ENCODE measurements at regions not wholly inside any gene's neighbourhood (a gene's known extent, or its start where the extent isn't known, plus 50 kb on each side); places are given as distances from the start of the nearest gene placed in this dataset.

- DNase-seq (ENCODE audit: low read depth in 1 of 2, low spot score in 1 of 2) = no peak
Measured at GRCh38 chr21:16797540-16797939, 715.3 kb upstream of the CXADR start.

GRCh38 chr21:16797966-16798365 lies 714.9 kb upstream of the CXADR start:
- no peak for DNase-seq (ENCODE audit: low read depth in 1 of 2, low spot score in 1 of 2)

DNA sequence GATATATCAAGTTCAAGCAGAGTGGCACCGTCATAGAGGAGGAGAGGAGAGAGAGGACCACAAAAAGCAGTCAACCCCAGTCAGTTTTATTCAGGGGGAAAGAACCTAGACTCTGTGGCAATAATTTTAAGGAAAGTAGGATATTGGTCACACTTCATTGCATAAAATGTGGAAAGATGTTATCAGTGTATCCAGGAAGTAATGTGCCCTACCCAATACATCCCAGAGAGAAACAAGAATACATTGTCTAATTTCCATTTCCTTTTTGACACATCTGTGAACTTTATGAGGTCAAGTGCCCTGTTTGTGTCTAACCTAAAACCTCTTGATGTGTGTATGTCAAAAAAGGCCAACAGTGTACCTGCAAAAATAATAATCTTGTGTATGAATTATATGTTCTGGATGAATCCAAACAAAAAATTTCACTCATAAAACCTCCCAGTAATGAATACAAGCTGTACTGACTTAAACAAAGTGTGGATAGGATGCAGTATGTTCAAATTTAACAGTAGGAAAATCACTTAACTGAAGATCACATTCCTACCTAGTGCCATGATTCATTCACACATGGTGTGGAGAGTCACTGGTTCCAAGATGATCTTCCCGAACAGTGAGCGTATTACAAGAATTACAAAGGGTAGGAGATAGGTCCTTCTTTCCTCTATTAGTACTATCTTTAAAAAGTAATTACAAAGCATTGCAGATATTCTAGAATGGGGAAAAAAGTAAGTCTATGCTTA lies 712.1 kb upstream of the CXADR start:
- DNase-seq (ENCODE audit: low read depth in 1 of 2, low spot score in 1 of 2) = no peak

GRCh38 chr21:16811011-16811410 lies 701.8 kb upstream of the CXADR start:
- DNase-seq (ENCODE audit: low read depth in 1 of 2, low spot score in 1 of 2) = no peak

GRCh38 chr21:16811970-16812369 lies 700.9 kb upstream of the CXADR start:
- DNase-seq (ENCODE audit: low read depth in 1 of 2, low spot score in 1 of 2) = no peak

DNA sequence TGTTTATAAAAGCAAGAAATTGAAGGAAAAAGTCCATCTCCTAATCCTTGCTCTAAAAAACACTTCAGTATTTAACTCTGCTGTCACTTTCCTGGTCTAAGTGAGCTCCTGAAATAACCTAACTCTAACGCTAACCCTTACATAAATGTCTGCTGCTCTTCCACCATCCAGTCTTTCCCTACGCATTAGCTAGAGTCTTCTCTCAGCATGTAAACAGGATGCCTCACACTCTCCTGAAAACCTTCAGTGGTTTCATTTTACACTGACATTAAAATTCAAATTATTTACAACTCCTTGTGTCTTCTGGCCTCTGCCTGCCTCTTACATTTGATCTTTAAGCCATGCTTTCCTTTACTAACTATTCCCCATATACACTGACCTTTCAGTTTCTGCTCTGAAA lies 697.6 kb upstream of the CXADR start:
- DNase-seq (ENCODE audit: low read depth in 1 of 2, low spot score in 1 of 2) = no peak

GRCh38 chr21:16821588-16821987 lies 691.3 kb upstream of the CXADR start:
- no peak for DNase-seq (ENCODE audit: low read depth in 1 of 2, low spot score in 1 of 2)

DNA sequence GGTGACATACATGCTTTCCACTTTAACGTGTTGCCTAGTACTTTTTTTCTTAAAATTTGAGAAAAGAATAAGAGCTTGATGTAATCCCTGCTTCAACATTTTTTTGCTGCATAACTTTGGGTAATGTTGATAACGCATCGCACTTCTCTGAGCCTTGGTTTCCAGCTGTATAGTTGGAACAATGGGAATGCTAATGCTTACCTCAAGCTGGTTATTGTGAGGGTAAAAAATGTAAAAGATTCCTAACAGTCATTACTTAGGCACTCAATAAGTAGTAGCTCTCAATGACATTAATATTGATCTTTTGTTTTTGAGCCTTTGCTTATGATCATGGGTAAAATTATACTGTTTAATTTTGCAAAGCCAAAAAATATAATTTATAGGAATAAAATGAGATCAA lies 683.3 kb upstream of the CXADR start:
- DNase-seq (ENCODE audit: low read depth in 1 of 2, low spot score in 1 of 2) = no peak

DNA sequence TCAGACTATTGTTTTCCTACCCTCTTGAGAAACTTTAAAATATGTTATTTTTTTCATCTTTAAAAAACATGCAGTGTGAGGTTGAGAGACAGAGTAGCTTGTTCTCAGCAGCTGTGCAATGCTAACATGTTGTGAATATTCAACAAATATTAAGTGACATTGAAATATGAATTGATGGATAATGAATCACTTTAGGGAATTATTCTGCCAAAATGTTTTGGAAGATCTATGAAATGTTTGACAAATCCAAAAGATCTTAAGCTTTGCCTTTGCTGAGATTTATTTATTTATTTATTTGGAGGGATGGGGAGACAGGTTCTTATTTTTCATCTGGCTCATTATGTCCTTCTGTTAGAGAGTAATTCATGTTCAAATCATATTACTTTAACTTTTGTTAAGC lies 680.1 kb upstream of the CXADR start:
- DNase-seq (ENCODE audit: low read depth in 1 of 2, low spot score in 1 of 2) = no peak

DNA sequence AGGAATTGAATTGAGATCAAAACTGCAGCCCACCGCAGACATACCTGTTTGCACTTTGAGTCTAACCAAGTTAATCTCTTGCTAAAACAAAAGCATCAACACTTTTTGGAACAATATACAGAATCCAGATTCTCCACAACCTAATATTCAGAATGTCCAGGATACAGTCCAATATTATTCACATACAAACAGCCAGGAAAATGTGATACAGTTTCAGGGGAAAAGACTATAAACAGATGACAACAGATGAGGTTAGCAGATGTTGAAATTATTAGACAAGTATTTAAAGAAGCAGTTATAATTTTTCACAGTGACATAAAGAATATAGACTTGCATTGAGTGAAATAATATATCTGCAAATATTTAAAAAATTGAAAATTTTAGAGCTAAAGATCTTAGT lies 678.1 kb upstream of the CXADR start:
- no peak for DNase-seq (ENCODE audit: low read depth in 1 of 2, low spot score in 1 of 2)

- DNase-seq (ENCODE audit: low read depth in 1 of 2, low spot score in 1 of 2) = no peak
Measured at GRCh38 chr21:16837321-16837720, 675.5 kb upstream of the CXADR start.

- no peak for DNase-seq (ENCODE audit: low read depth in 1 of 2, low spot score in 1 of 2)
Measured at GRCh38 chr21:16837721-16838120, 675.1 kb upstream of the CXADR start.

DNA sequence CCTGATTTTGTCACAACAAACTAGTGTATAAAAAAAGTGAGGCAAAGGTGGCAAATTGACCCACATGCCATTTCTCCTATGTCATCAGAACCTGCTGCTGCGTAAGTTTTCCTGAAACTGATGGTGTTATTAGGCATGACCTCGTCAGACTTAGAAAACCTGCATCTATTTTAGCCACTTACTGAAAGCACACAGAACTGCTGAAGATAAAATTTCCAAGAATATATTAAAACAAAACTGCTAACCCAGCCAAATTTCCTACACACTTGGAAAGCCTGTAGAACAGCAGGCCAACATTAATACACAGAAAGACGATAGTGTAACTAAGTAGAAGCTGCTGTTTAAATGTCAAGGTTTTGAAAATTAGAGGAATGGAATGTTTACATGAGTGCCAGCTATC lies 674.5 kb upstream of the CXADR start:
- no peak for DNase-seq (ENCODE audit: low read depth in 1 of 2, low spot score in 1 of 2)

DNA sequence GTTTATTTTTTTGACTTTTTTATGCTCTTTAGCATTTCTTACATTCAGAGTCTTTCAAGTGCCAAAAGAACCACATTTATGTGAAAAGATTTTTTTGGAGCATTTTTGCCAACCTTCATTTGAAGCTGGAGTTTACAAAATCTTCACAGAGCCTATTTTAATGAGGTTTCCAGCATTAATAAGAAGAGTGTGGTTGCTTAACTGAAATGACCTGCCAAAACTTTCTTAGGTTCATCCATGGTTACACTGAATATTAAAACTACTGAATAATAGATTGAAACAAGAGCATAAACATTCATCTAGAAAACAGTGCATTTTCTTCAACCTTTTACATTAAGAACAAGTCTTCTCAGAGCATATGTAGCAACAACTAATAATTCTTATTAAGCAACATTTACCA lies 672.3 kb upstream of the CXADR start:
- DNase-seq (ENCODE audit: low read depth in 1 of 2, low spot score in 1 of 2) = no peak

- no peak for DNase-seq (ENCODE audit: low read depth in 1 of 2, low spot score in 1 of 2)
Measured at GRCh38 chr21:16841975-16842695, 670.7 kb upstream of the CXADR start.

DNA sequence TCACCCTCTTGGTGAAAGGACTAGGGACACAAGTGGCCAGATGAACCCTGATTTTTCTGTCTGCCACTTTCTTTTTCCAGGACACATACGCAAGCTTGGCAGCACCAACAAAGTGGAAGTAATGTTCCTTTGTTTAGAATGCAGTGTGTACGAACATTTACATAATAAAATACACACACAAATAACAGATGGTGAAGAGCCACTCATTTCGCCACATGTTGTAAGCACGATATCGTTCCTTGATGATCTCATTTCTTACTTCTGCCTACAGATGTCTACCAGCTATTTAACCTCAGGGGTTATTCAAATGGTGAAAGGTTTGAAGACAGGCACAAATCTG lies 670.2 kb upstream of the CXADR start:
- DNase-seq (ENCODE audit: low read depth in 1 of 2, low spot score in 1 of 2) = no peak

- no peak for DNase-seq (ENCODE audit: low read depth in 1 of 2, low spot score in 1 of 2)
Measured at GRCh38 chr21:16847211-16847610, 665.6 kb upstream of the CXADR start.

GRCh38 chr21:16851054-16851453 lies 661.8 kb upstream of the CXADR start:
- no peak for DNase-seq (ENCODE audit: low read depth in 1 of 2, low spot score in 1 of 2)

DNA sequence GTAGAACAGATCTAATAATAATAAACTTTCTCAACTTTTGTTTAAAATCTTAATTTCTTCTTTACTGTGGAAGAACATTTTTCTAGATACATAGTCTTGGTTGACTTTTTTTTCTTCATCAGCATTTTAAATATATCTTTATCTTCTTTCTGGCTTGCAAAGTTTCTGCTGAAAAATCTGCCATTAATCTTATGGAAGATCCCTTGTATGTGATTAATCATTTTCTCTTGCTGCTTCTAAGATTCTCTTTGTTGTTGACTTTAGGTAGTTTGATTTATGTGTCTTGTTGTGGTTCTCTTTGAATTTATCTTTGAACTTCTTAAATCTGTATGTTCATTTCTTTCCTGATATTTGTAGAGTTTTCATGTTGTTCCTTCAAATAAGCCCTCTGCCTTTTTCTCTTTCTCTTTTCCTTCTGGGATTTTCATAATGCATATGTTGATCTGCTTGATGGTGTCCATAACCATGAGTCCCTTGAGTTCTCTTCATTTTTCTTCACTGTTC lies 657.6 kb upstream of the CXADR start:
- no peak for DNase-seq (ENCODE audit: low read depth in 1 of 2, low spot score in 1 of 2)

GRCh38 chr21:16863362-16863905 lies 649.4 kb upstream of the CXADR start:
- no peak for DNase-seq (ENCODE audit: low read depth in 1 of 2, low spot score in 1 of 2)

DNA sequence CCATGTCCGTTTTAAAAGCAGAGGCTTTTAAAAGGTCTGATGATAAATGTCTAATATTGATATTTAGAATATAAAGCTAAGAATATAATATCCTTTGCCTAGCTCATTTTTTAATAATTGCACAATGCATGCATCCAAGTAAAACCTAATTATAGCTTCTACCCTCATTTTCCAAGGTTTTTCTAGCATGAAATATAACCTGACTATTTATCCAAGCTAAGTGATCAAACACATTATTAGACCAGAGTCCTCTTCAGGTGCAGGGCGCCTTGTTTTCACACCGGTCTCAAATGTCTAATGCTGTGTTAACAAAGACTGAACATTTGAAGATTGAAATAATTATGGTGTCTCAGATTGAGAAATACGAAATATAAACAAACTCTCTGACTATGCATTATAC lies 648.9 kb upstream of the CXADR start:
- DNase-seq (ENCODE audit: low read depth in 1 of 2, low spot score in 1 of 2) = no peak

DNA sequence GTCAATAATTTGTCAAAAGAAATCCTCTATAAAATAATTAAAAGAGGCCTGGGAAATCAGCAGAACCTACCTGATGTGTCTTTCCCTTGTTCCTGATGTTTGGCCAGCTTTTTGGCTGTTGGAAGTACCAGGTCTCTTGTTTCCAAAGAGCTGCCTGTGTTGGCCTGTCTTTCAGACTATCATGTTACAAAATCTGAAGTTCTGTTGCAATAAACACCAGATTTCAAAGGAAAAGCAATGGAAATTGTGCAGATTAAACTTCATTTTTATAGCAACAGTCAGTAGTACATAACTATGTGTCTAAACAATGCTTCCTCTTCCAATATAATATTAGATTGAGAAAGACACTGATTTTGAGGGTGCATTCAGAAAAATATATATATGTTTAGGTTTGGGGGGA lies 647.2 kb upstream of the CXADR start:
- no peak for DNase-seq (ENCODE audit: low read depth in 1 of 2, low spot score in 1 of 2)

GRCh38 chr21:16866851-16867250 lies 646.0 kb upstream of the CXADR start:
- no peak for DNase-seq (ENCODE audit: low read depth in 1 of 2, low spot score in 1 of 2)
